ENCODE measurements at regions not wholly inside any gene's neighbourhood (a gene's known extent, or its start where the extent isn't known, plus 50 kb on each side); places are given as distances from the start of the nearest gene placed in this dataset.

- H3K4me1 Mint-ChIP-seq: no peaks in the 10 kb centered on the region
- no peak overlapping the region for H3K4me3 Mint-ChIP-seq
- no peak overlapping the region for H3K27ac Mint-ChIP-seq
- DNase-seq (no peak), ATAC-seq (no peak)
- TF ChIP-seq CTCF (IDR thresholded peaks at IDR 0.05): no peak
- no peaks in the 10 kb centered on the region for H3K36me3 Mint-ChIP-seq
- WGBS (ENCODE audit: insufficient coverage): 92% methylated on average over 3 of the region's 3 CpGs
- Histone ChIP-seq H3K27me3 (ENCODE audit: control insufficient read depth, insufficient read depth, low read length) (no peaks in the 10 kb centered on the region), H3K27ac (ENCODE audit: low read length) (no peak overlapping the region), H3K9me3 (ENCODE audit: control insufficient read depth, insufficient read depth, low read length) (no peaks in the 10 kb centered on the region), H3K4me3 (ENCODE audit: low read length) (no peak overlapping the region), H3K36me3 (ENCODE audit: control insufficient read depth, insufficient read depth, low read length) (no peaks in the 10 kb centered on the region), H3K4me1 (ENCODE audit: control insufficient read depth, insufficient read depth, low read length) (no peaks in the 10 kb centered on the region)
- no peaks in the 10 kb centered on the region for H3K27me3 Mint-ChIP-seq (ENCODE audit: low read depth in 2 of 2)
- intact Hi-C loops (cut with micrococcal nuclease): no loop called here
- H3K9me3 Mint-ChIP-seq: peaks cover under 1 to 4% of the 10 kb centered on the region in 2 donors
Observed at GRCh38 chr6:147621263-147621662, 112.8 kb downstream of the SAMD5 start.

- Mint-ChIP-seq H3K27ac (no peak overlapping the region), H3K4me3 (no peak overlapping the region), H3K27me3 (ENCODE audit: low read depth in 2 of 2) (no peaks in the 10 kb centered on the region), H3K9me3 (peaks cover 2 to 5% of the 10 kb centered on the region in 2 donors), H3K4me1 (no peaks in the 10 kb centered on the region), H3K36me3 (no peaks in the 10 kb centered on the region)
- Histone ChIP-seq H3K36me3 (ENCODE audit: control insufficient read depth, insufficient read depth, low read length) (no peaks in the 10 kb centered on the region), H3K4me3 (ENCODE audit: low read length) (no peak overlapping the region), H3K4me1 (ENCODE audit: control insufficient read depth, insufficient read depth, low read length) (no peaks in the 10 kb centered on the region), H3K27ac (ENCODE audit: low read length) (no peak overlapping the region), H3K9me3 (ENCODE audit: control insufficient read depth, insufficient read depth, low read length) (no peaks in the 10 kb centered on the region), H3K27me3 (ENCODE audit: control insufficient read depth, insufficient read depth, low read length) (no peaks in the 10 kb centered on the region)
- no peak for ATAC-seq
- WGBS (ENCODE audit: insufficient coverage): 79% methylated on average over 2 of the region's 2 CpGs
- no peak for TF ChIP-seq CTCF (IDR thresholded peaks at IDR 0.05)
- intact Hi-C loops (cut with micrococcal nuclease): no loop called here
- no peak for DNase-seq
Observed at GRCh38 chr6:147621961-147622360, 113.5 kb downstream of the SAMD5 start.

GRCh38 chr6:147624946-147625515, 116.5 kb downstream of the SAMD5 start:
- no peak for ATAC-seq

More at GRCh38 chr6:147624946-147625515, 116.5 kb downstream of the SAMD5 start:
- no peak overlapping the region for H3K4me3 ChIP-seq (ENCODE audit: low read length)
- intact Hi-C loops (cut with micrococcal nuclease): no loop called here
- 88% methylated on average over 7 of the region's 7 CpGs for WGBS (ENCODE audit: insufficient coverage)
- no peaks in the 10 kb centered on the region for H3K36me3 Mint-ChIP-seq
- H3K4me1 ChIP-seq (ENCODE audit: control insufficient read depth, insufficient read depth, low read length): no peaks in the 10 kb centered on the region
- no peak overlapping the region for H3K27ac Mint-ChIP-seq
- no peak for TF ChIP-seq CTCF (IDR thresholded peaks at IDR 0.05)
- H3K27me3 ChIP-seq (ENCODE audit: control insufficient read depth, insufficient read depth, low read length): no peaks in the 10 kb centered on the region
- no peaks in the 10 kb centered on the region for H3K36me3 ChIP-seq (ENCODE audit: control insufficient read depth, insufficient read depth, low read length)
- no peaks in the 10 kb centered on the region for H3K27me3 Mint-ChIP-seq (ENCODE audit: low read depth in 2 of 2)
- no peak overlapping the region for H3K4me3 Mint-ChIP-seq
- no peaks in the 10 kb centered on the region for H3K4me1 Mint-ChIP-seq
- H3K9me3 Mint-ChIP-seq: peaks cover 2 to 3% of the 10 kb centered on the region in 2 donors
- DNase-seq: no peak
- H3K27ac ChIP-seq (ENCODE audit: low read length): no peak overlapping the region
- H3K9me3 ChIP-seq (ENCODE audit: control insufficient read depth, insufficient read depth, low read length): no peaks in the 10 kb centered on the region
